IPS DF 4.7 (cell line): ENCODE measurements at regions not wholly inside any gene's neighbourhood (a gene's known extent, or its start where the extent isn't known, plus 50 kb on each side); places are given as distances from the start of the nearest gene placed in this dataset.
"Not testable (repeated sequence)": the region's sequence is repeated elsewhere in the genome, so short reads cannot be mapped to it uniquely, and the experiment has no call there.

Experiments
- DNase-seq: peaks from one replicate; pipeline ENCODE4 v3.0.0-alpha.2; 2013; ENCODE audit warnings: low spot score; ENCODE audit errors: extremely low read depth

DNA sequence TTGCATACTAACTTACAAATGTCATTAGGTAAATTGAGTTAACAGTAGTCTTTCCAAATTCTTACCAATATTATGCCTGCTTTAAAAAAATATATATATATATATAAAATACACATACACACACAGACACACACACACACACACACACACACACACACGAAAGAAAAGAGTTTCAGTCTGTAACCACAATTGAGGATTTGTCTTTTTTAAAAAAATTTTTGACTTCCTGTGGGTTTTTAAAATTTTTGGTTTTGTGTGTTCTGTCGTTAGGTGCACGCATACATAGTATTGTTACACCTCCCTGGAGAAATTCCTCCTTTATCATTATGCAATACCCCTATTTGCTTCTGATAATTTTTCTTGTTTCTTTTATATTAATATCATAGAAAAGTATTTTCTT is 129.3 kb upstream of the LRRC61 start:
- not testable (repeated sequence) for DNase-seq
